HPDE6-E6E7 (cell line): ENCODE measurements at regions not wholly inside any gene's neighbourhood (a gene's known extent, or its start where the extent isn't known, plus 50 kb on each side); places are given as distances from the start of the nearest gene placed in this dataset.

Source experiments
- DNase-seq: peaks from one replicate; pipeline ENCODE4 v3.0.0; 2011; ENCODE audit warnings: missing footprints; ENCODE audit errors: extremely low spot score

- DNase-seq: no peak
Measured at GRCh38 chr7:76149847-76150691, 51.6 kb upstream of the SRRM3 start.
